Vagina (tissue), 2 donors: ENCODE measurements at regions not wholly inside any gene's neighbourhood (a gene's known extent, or its start where the extent isn't known, plus 50 kb on each side); places are given as distances from the start of the nearest gene placed in this dataset.

ENCODE experiments used
- POLR2AphosphoS5 ChIP-seq, 2 donors: sonication (generic); formaldehyde crosslinking; IDR thresholded peaks; one replicate each; pipeline ENCODE4 v1.9.0; 2017; ENCODE audit warnings: antibody characterized with exemption in 2 of 2, mild to moderate bottlenecking in 2 of 2, low read depth in 1 of 2; ENCODE audit not compliant: insufficient read depth in 1 of 2
- TF ChIP-seq, protein P1 (sequence below), 3 experiments: fragments of 450-650 bp in 2 of 3; fragments of 200-600 bp in 1 of 3; sonication (generic) in 1 of 3; IDR thresholded peaks; one replicate each; pipeline ENCODE4 v1.5.1; 2017 to 2019; ENCODE audit warnings: antibody characterized with exemption in 3 of 3, mild to moderate bottlenecking in 2 of 3, moderate library complexity in 2 of 3

DNA sequence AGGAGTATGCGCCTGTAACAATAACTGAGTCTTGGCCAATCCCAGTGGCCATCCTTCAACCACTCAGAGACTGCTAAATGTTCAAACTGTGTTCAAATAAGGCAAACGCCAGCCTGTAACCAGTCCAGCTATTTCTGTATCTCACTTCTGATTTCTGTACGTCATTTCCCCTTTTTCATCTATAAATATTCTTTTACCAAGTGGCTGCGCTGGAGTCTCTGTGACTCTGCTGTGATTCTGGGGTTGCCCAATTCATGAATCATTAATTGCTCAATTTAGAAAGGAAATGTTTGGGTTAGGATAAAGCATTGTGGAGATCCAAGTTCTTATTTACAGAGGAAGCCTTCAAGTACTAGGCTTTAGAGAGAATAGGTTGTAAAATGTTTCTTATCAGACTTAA lies 89.8 kb upstream of the UST start:
- TF ChIP-seq, protein P1, sequence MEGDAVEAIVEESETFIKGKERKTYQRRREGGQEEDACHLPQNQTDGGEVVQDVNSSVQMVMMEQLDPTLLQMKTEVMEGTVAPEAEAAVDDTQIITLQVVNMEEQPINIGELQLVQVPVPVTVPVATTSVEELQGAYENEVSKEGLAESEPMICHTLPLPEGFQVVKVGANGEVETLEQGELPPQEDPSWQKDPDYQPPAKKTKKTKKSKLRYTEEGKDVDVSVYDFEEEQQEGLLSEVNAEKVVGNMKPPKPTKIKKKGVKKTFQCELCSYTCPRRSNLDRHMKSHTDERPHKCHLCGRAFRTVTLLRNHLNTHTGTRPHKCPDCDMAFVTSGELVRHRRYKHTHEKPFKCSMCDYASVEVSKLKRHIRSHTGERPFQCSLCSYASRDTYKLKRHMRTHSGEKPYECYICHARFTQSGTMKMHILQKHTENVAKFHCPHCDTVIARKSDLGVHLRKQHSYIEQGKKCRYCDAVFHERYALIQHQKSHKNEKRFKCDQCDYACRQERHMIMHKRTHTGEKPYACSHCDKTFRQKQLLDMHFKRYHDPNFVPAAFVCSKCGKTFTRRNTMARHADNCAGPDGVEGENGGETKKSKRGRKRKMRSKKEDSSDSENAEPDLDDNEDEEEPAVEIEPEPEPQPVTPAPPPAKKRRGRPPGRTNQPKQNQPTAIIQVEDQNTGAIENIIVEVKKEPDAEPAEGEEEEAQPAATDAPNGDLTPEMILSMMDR (IDR thresholded peaks at IDR 0.05) = no peak
- TF ChIP-seq POLR2AphosphoS5 (IDR thresholded peaks at IDR 0.05; ENCODE audit: insufficient read depth in 1 of 2, low read depth in 1 of 2) = no peak
